Glutamatergic neuron (in vitro differentiated cells): ENCODE measurements at regions not wholly inside any gene's neighbourhood (a gene's known extent, or its start where the extent isn't known, plus 50 kb on each side); places are given as distances from the start of the nearest gene placed in this dataset.

ENCODE experiments used
- DNase-seq: peaks from one replicate; pipeline ENCODE4 v3.0.0; 2022
- H3K27ac Mint-ChIP-seq: one replicate; pipeline ENCODE4 v1.8.0; 2020; ENCODE audit warnings: mild to moderate bottlenecking, mixed read lengths, inconsistent platforms; ENCODE audit not compliant: unreplicated experiment
- H3K27me3 Mint-ChIP-seq: one replicate; pipeline ENCODE4 v1.8.0; 2020; ENCODE audit warnings: mild to moderate bottlenecking, moderate library complexity, mixed read lengths, inconsistent platforms; ENCODE audit not compliant: unreplicated experiment
- H3K36me3 Mint-ChIP-seq: one replicate; pipeline ENCODE4 v1.8.0; 2020; ENCODE audit warnings: mild to moderate bottlenecking, mixed read lengths, inconsistent platforms; ENCODE audit not compliant: unreplicated experiment
- H3K4me1 Mint-ChIP-seq: one replicate; pipeline ENCODE4 v1.8.0; 2020; ENCODE audit warnings: mild to moderate bottlenecking, low read depth, mixed read lengths, inconsistent platforms; ENCODE audit not compliant: unreplicated experiment
- H3K4me3 Mint-ChIP-seq: one replicate; pipeline ENCODE4 v1.8.0; 2020; ENCODE audit warnings: mild to moderate bottlenecking, mixed read lengths, inconsistent platforms; ENCODE audit not compliant: unreplicated experiment
- H3K9me3 Mint-ChIP-seq: one replicate; pipeline ENCODE4 v1.8.0; 2020; ENCODE audit warnings: mild to moderate bottlenecking, moderate library complexity, mixed read lengths, inconsistent platforms; ENCODE audit not compliant: unreplicated experiment
- CTCF ChIP-seq: fragments of 200-600 bp; sonication (generic); IDR thresholded peaks from one replicate; pipeline ENCODE4 v1.5.0; 2021; ENCODE audit not compliant: partially characterized antibody, unreplicated experiment

GRCh38 chr13:63497601-63498000 is 2082.0 kb upstream of the PCDH20 start:
- Mint-ChIP-seq H3K4me3 (no peak overlapping the region), H3K27me3 (no peaks in the 10 kb centered on the region), H3K27ac (no peak overlapping the region), H3K9me3 (peaks cover 1% of the 10 kb centered on the region), H3K36me3 (peaks cover 6% of the 10 kb centered on the region), H3K4me1 (no peaks in the 10 kb centered on the region)
- TF ChIP-seq CTCF: no peak
- no peak for DNase-seq

- Mint-ChIP-seq H3K4me3 (no peak overlapping the region), H3K9me3 (no peaks in the 10 kb centered on the region), H3K36me3 (no peaks in the 10 kb centered on the region), H3K27ac (no peak overlapping the region), H3K4me1 (no peaks in the 10 kb centered on the region), H3K27me3 (no peaks in the 10 kb centered on the region)
- no peak for TF ChIP-seq CTCF
- DNase-seq: no peak
Observed at GRCh38 chr13:63492604-63493003, 2077.0 kb upstream of the PCDH20 start.

- no peak overlapping the region for H3K27ac Mint-ChIP-seq
- no peak for TF ChIP-seq CTCF
- no peaks in the 10 kb centered on the region for H3K4me1 Mint-ChIP-seq
- H3K4me3 Mint-ChIP-seq: no peak overlapping the region
- no peak for DNase-seq
- no peaks in the 10 kb centered on the region for H3K36me3 Mint-ChIP-seq
- no peaks in the 10 kb centered on the region for H3K27me3 Mint-ChIP-seq
- H3K9me3 Mint-ChIP-seq: no peaks in the 10 kb centered on the region
Observed at GRCh38 chr13:63490149-63490548, 2074.5 kb upstream of the PCDH20 start.

- H3K4me1 Mint-ChIP-seq: peaks cover 2% of the 10 kb centered on the region
- peaks cover 1% of the 10 kb centered on the region for H3K9me3 Mint-ChIP-seq
- H3K36me3 Mint-ChIP-seq: no peaks in the 10 kb centered on the region
- no peak overlapping the region for H3K27ac Mint-ChIP-seq
- H3K4me3 Mint-ChIP-seq: no peak overlapping the region
- no peak for TF ChIP-seq CTCF
- H3K27me3 Mint-ChIP-seq: peaks cover 1% of the 10 kb centered on the region
- DNase-seq: no peak
Observed at GRCh38 chr13:63481334-63481733, 2065.7 kb upstream of the PCDH20 start.

GRCh38 chr13:63472711-63473110 is 2057.1 kb upstream of the PCDH20 start:
- DNase-seq: no peak
- no peaks in the 10 kb centered on the region for H3K4me1 Mint-ChIP-seq
- no peak overlapping the region for H3K4me3 Mint-ChIP-seq
- TF ChIP-seq CTCF: no peak
- no peaks in the 10 kb centered on the region for H3K27me3 Mint-ChIP-seq
- no peaks in the 10 kb centered on the region for H3K9me3 Mint-ChIP-seq
- no peaks in the 10 kb centered on the region for H3K36me3 Mint-ChIP-seq
- H3K27ac Mint-ChIP-seq: no peak overlapping the region
